ENCODE measurements at regions not wholly inside any gene's neighbourhood (a gene's known extent, or its start where the extent isn't known, plus 50 kb on each side); places are given as distances from the start of the nearest gene placed in this dataset.

DNA sequence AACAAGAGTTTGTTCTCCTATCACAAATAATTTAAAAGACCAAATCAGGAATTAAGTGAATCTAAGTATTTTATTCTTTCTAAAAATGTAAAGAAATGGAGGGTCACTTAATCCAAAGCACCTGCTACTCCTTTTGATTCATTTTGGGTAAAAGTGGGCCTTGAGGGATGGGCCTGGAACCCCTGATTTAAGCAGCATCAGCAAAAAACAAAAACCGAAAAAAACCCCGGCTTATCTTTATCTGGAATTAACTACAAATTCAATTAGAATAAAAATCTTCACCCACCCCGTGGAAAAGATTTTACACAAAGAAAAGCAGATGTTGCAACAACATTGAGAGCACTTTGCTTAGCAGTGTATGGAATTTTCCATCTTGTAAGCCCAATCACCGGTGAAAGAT is 1018.2 kb downstream of the MCTP2 start:
- POLR2A ChIA-PET (ENCODE audit: partially characterized antibody), result interaction anchor here (0.7 kb wide), 1 partner anchor 1835 kb away, joined by 3 read pairs; no protein-coding TSS in a partner anchor
- H2AK5ac ChIP-seq (ENCODE audit: low read depth, low read length), result no peak overlapping the region
- no peak overlapping the region for H2BK15ac ChIP-seq (ENCODE audit: low read length)
- no peak overlapping the region for H3K14ac ChIP-seq (ENCODE audit: insufficient read length)
- no peak overlapping the region for H2BK5ac ChIP-seq (ENCODE audit: low read depth, low read length)
- CTCF ChIA-PET (ENCODE audit: partially characterized antibody), result interaction anchor here (0.6 to 2.5 kb wide), 2 partner anchors 10 to 643 kb away, joined by 3 to 12 read pairs; no protein-coding TSS in a partner anchor
- H4K91ac ChIP-seq (replicated peaks; ENCODE audit: insufficient read length, low read length), result no peak overlapping the region
- H3K9ac ChIP-seq (replicated peaks in 1 of 4; ENCODE audit: extremely low read depth in 1 of 4, low read depth in 3 of 4, low read length in 3 of 4), result no peak overlapping the region
- FAIRE-seq, result no peak
- no peak overlapping the region for H3K27ac ChIP-seq (ENCODE audit: low read depth, low read length)
- H3K4me2 ChIP-seq (ENCODE audit: insufficient read depth in 1 of 2, low read depth in 2 of 2, low read length in 2 of 2), result no peak overlapping the region
- no peak overlapping the region for H2AFZ ChIP-seq (ENCODE audit: low read length)
- no peaks in the 10 kb centered on the region for H3K4me1 ChIP-seq (replicated peaks in 1 of 4; ENCODE audit: control insufficient read depth in 3 of 4, insufficient read depth in 4 of 4, low read length in 3 of 4)
- H4K5ac ChIP-seq (ENCODE audit: insufficient read length, low read depth, low read length), result no peak overlapping the region
- 96% methylated on average over 4 of the region's 4 CpGs; no CpG with 5 or more reads in 1 of the 2 experiments for WGBS, 2 experiments (ENCODE audit: extremely low coverage in 1 of 2, insufficient coverage in 1 of 2, insufficient read length in 1 of 2, insufficient replicate concordance in 2 of 2, low coverage in 1 of 2, low lambda C conversion rate in 2 of 2, missing lambda C conversion rate in 1 of 2)
- no peak overlapping the region for H3K18ac ChIP-seq (ENCODE audit: extremely low read depth, low read length)
- no peak overlapping the region for H3K4me3 ChIP-seq (ENCODE audit: extremely low read depth in 1 of 4, insufficient read depth in 2 of 4, low read depth in 3 of 4, low read length in 4 of 4)
- no peaks in the 10 kb centered on the region for H3K79me1 ChIP-seq (ENCODE audit: low read depth, low read length)
- no peak overlapping the region for H2BK12ac ChIP-seq (ENCODE audit: low read depth, low read length)
- H4K20me1 ChIP-seq (replicated peaks in 1 of 2; ENCODE audit: control insufficient read depth in 1 of 2, insufficient read depth in 2 of 2, low read length in 2 of 2), result no peaks in the 10 kb centered on the region
- H3K27me3 ChIP-seq (replicated peaks in 1 of 4; ENCODE audit: control insufficient read depth in 3 of 4, extremely low read depth in 1 of 4, insufficient read depth in 3 of 4, low read length in 3 of 4), result no peaks in the 10 kb centered on the region
- no peak overlapping the region for H2BK20ac ChIP-seq (ENCODE audit: low read length)
- H3K23ac ChIP-seq (ENCODE audit: insufficient read length), result no peak overlapping the region
- H2BK120ac ChIP-seq (replicated peaks; ENCODE audit: low read depth, low read length), result no peak overlapping the region
- no peak overlapping the region for H3K56ac ChIP-seq (replicated peaks; ENCODE audit: insufficient read length, low read depth, low read length)
- no peak for DNase-seq (ENCODE audit: low read depth in 1 of 2, low spot score in 2 of 2)
- no peaks in the 10 kb centered on the region for H3K79me2 ChIP-seq (ENCODE audit: control insufficient read depth in 1 of 2, insufficient read depth in 2 of 2, low read length in 2 of 2)
- 0 out of 4 replicates have a peak, but pooled peaks cover 0 to 3% of the 10 kb centered on the region in 2 experiments for H3K9me3 ChIP-seq (ENCODE audit: insufficient read depth in 2 of 2, low read depth in 1 of 2, low read length in 1 of 2)
- no peaks in the 10 kb centered on the region for H3K23me2 ChIP-seq (ENCODE audit: low read depth, low read length)
- H3K4ac ChIP-seq (replicated peaks; ENCODE audit: insufficient read length, low read depth, low read length), result no peak overlapping the region
- H4K8ac ChIP-seq (ENCODE audit: extremely low read depth, insufficient read depth, low read length), result no peak overlapping the region
- H3K36me3 ChIP-seq (ENCODE audit: control insufficient read depth in 2 of 4, insufficient read depth in 4 of 4, low read length in 3 of 4), result no peaks in the 10 kb centered on the region
- TF ChIP-seq ZNF274 (IDR thresholded peaks at IDR 0.05; ENCODE audit: borderline replicate concordance, extremely low read depth, low read length), result no peak
- no peak for TF ChIP-seq SAP30 (IDR thresholded peaks at IDR 0.05; ENCODE audit: insufficient read depth, insufficient replicate concordance, low read length)
- no peak for TF ChIP-seq SUZ12 (IDR thresholded peaks at IDR 0.05; ENCODE audit: low read length)
- TF ChIP-seq NANOG (IDR thresholded peaks at IDR 0.05; ENCODE audit: insufficient read depth, low read depth, low read length, poor library complexity, severe bottlenecking), result no peak
- no peak for TF ChIP-seq CBX5 (IDR thresholded peaks at IDR 0.05; ENCODE audit: low read depth, low read length)
- TF ChIP-seq, protein P1, sequence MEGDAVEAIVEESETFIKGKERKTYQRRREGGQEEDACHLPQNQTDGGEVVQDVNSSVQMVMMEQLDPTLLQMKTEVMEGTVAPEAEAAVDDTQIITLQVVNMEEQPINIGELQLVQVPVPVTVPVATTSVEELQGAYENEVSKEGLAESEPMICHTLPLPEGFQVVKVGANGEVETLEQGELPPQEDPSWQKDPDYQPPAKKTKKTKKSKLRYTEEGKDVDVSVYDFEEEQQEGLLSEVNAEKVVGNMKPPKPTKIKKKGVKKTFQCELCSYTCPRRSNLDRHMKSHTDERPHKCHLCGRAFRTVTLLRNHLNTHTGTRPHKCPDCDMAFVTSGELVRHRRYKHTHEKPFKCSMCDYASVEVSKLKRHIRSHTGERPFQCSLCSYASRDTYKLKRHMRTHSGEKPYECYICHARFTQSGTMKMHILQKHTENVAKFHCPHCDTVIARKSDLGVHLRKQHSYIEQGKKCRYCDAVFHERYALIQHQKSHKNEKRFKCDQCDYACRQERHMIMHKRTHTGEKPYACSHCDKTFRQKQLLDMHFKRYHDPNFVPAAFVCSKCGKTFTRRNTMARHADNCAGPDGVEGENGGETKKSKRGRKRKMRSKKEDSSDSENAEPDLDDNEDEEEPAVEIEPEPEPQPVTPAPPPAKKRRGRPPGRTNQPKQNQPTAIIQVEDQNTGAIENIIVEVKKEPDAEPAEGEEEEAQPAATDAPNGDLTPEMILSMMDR (IDR thresholded peaks at IDR 0.05; ENCODE audit: control extremely low read depth in 1 of 3, insufficient read depth in 1 of 3, low read depth in 1 of 3, low read length in 3 of 3), result no peak
- TF ChIP-seq POLR2AphosphoS5 (IDR thresholded peaks at IDR 0.05; ENCODE audit: low read depth, low read length), result no peak
- no peak for TF ChIP-seq BCL11A (IDR thresholded peaks at IDR 0.05; ENCODE audit: low read depth in 2 of 2, low read length in 2 of 2)
- no peak for TF ChIP-seq EP300 (IDR thresholded peaks at IDR 0.05; ENCODE audit: borderline replicate concordance in 1 of 2, low read depth in 2 of 2, low read length in 2 of 2)
- no peak for TF ChIP-seq RFX5 (IDR thresholded peaks at IDR 0.05; ENCODE audit: borderline replicate concordance, low read depth, low read length)
- TF ChIP-seq PHF8 (conservative IDR thresholded peaks at IDR 0.05; ENCODE audit: low read depth, low read length), result no peak
- TF ChIP-seq CREB1 (IDR thresholded peaks at IDR 0.05), result no peak

Data from H1 (cell line).